GM23338 (cell line): ENCODE measurements at regions not wholly inside any gene's neighbourhood (a gene's known extent, or its start where the extent isn't known, plus 50 kb on each side); places are given as distances from the start of the nearest gene placed in this dataset.

Experiments used
- ATAC-seq: fragments of 200-7000 bp; cut with Tn5 transposase; 3 replicates; pipeline ENCODE4 v1.9.1; 2020
- DNase-seq: peaks from one replicate; pipeline ENCODE4 v3.0.0-alpha.2; 2015; ENCODE audit warnings: low spot score
- H2AFZ ChIP-seq: fragments of 200-600 bp; sonication (generic); 2 replicates; pipeline ENCODE4 v1.8.0; 2016; ENCODE audit warnings: antibody characterized with exemption, mild to moderate bottlenecking, moderate library complexity
- H3F3A ChIP-seq: fragments of 200-600 bp; sonication (generic); replicated peaks from 2 replicates; pipeline ENCODE4 v1.8.0; 2017; ENCODE audit warnings: antibody characterized with exemption, mixed run types, low read depth
- H3K27ac ChIP-seq: fragments of 200-600 bp; sonication (generic); 2 replicates; pipeline ENCODE4 v1.6.1; 2016; ENCODE audit warnings: low read depth
- H3K27me3 ChIP-seq: fragments of 200-600 bp; sonication (generic); 2 replicates; pipeline ENCODE4 v1.8.0; 2016; ENCODE audit warnings: mild to moderate bottlenecking, mixed run types, moderate library complexity; ENCODE audit not compliant: insufficient read depth
- H3K36me3 ChIP-seq: fragments of 200-600 bp; sonication (generic); 2 replicates; pipeline ENCODE4 v1.8.0; 2016; ENCODE audit warnings: mild to moderate bottlenecking; ENCODE audit not compliant: insufficient read depth
- H3K4me1 ChIP-seq: fragments of 200-600 bp; sonication (generic); 2 replicates; pipeline ENCODE4 v1.8.0; 2016; ENCODE audit warnings: mild to moderate bottlenecking, moderate library complexity; ENCODE audit not compliant: insufficient read depth
- H3K4me2 ChIP-seq: fragments of 200-600 bp; sonication (generic); 2 replicates; pipeline ENCODE4 v1.7.1; 2017; ENCODE audit warnings: mixed run types
- H3K4me3 ChIP-seq: fragments of 200-600 bp; sonication (generic); 2 replicates; pipeline ENCODE4 v1.6.1; 2016; ENCODE audit warnings: mixed run types
- H3K79me2 ChIP-seq: fragments of 200-600 bp; sonication (generic); replicated peaks from 2 replicates; pipeline ENCODE4 v1.8.0; 2017; ENCODE audit warnings: mild to moderate bottlenecking; ENCODE audit not compliant: insufficient read depth
- H3K9me2 ChIP-seq: fragments of 200-600 bp; sonication (generic); 2 replicates; pipeline ENCODE4 v1.8.0; 2017; ENCODE audit not compliant: insufficient read depth
- H4K20me1 ChIP-seq: fragments of 200-600 bp; sonication (generic); replicated peaks from 2 replicates; pipeline ENCODE4 v1.8.0; 2017; ENCODE audit warnings: mild to moderate bottlenecking; ENCODE audit not compliant: insufficient read depth
- H3K27ac Mint-ChIP-seq: 2 replicates; pipeline ENCODE4 v1.8.0; 2020; ENCODE audit warnings: inconsistent platforms, mild to moderate bottlenecking, moderate library complexity, mixed read lengths
- H3K27me3 Mint-ChIP-seq: 3 replicates; pipeline ENCODE4 v1.8.0; 2022; ENCODE audit warnings: low read depth, mild to moderate bottlenecking, moderate library complexity, mixed read lengths, inconsistent platforms; ENCODE audit not compliant: insufficient read depth, poor library complexity
- H3K36me3 Mint-ChIP-seq: 3 replicates; pipeline ENCODE4 v1.8.0; 2021; ENCODE audit warnings: low read depth, mild to moderate bottlenecking, inconsistent platforms, moderate library complexity, mixed read lengths
- H3K4me1 Mint-ChIP-seq: 3 replicates; pipeline ENCODE4 v1.8.0; 2020; ENCODE audit warnings: mild to moderate bottlenecking, inconsistent platforms, mixed read lengths
- H3K4me3 Mint-ChIP-seq: 3 replicates; pipeline ENCODE4 v1.8.0; 2021; ENCODE audit warnings: moderate library complexity, mild to moderate bottlenecking, inconsistent platforms, mixed read lengths
- H3K9me3 Mint-ChIP-seq: 3 replicates; pipeline ENCODE4 v1.8.0; 2020; ENCODE audit warnings: moderate library complexity, mild to moderate bottlenecking, inconsistent platforms, mixed read lengths
- CREB1 ChIP-seq: fragments of 250-450 bp; sonication (Bioruptor Pico); IDR thresholded peaks from 2 replicates; pipeline ENCODE4 v1.5.0; 2020; ENCODE audit warnings: low read depth, mild to moderate bottlenecking, moderate library complexity
- CTCF ChIP-seq, 2 experiments: fragments of 200-600 bp in 1 of 2; sonication (generic) in 1 of 2; conservative IDR thresholded peaks; 2 replicates each; pipeline versions ENCODE4 v1.5.1 to v1.6.1; 2016 to 2017; ENCODE audit warnings: antibody characterized with exemption in 2 of 2, low read depth in 2 of 2, mild to moderate bottlenecking in 2 of 2, moderate library complexity in 1 of 2
- ETS1 ChIP-seq: IDR thresholded peaks from 2 replicates; pipeline ENCODE4 v1.6.1; 2016; ENCODE audit warnings: antibody characterized with exemption
- EZH2 ChIP-seq: fragments of 200-600 bp; sonication (generic); IDR thresholded peaks from one replicate; pipeline ENCODE4 v1.8.0; 2017; ENCODE audit warnings: antibody characterized with exemption, mild to moderate bottlenecking, low read depth; ENCODE audit not compliant: unreplicated experiment
- EZH2phosphoT487 ChIP-seq: fragments of 200-600 bp; sonication (generic); IDR thresholded peaks from one replicate; pipeline ENCODE4 v1.8.1; 2018; ENCODE audit warnings: antibody characterized with exemption; ENCODE audit not compliant: unreplicated experiment
- JUNB ChIP-seq: IDR thresholded peaks from one replicate; pipeline ENCODE4 v1.6.1; 2016; ENCODE audit warnings: antibody characterized with exemption; ENCODE audit not compliant: unreplicated experiment
- NANOG ChIP-seq: IDR thresholded peaks from 2 replicates; pipeline ENCODE4 v1.6.1; 2016; ENCODE audit warnings: antibody characterized with exemption, borderline replicate concordance
- POLR2AphosphoS5 ChIP-seq: IDR thresholded peaks from 2 replicates; pipeline ENCODE4 v1.6.1; 2016; ENCODE audit warnings: antibody characterized with exemption, low read depth
- STAT1 ChIP-seq: IDR thresholded peaks from one replicate; pipeline ENCODE4 v1.6.1; 2016; ENCODE audit warnings: antibody characterized with exemption; ENCODE audit not compliant: unreplicated experiment
- ZNF114 ChIP-seq: fragments of 250-450 bp; sonication (Bioruptor Pico); IDR thresholded peaks from 2 replicates; pipeline ENCODE4 v1.5.0; 2020; ENCODE audit warnings: mild to moderate bottlenecking, moderate library complexity
- ZNF331 ChIP-seq: fragments of 250-450 bp; sonication (Bioruptor Pico); IDR thresholded peaks from 2 replicates; pipeline ENCODE4 v1.5.0; 2020; ENCODE audit warnings: low read depth, mild to moderate bottlenecking, moderate library complexity
- TF ChIP-seq, protein P1 (sequence below): fragments of 250-450 bp; sonication (Bioruptor Pico); IDR thresholded peaks from 2 replicates; pipeline ENCODE4 v1.5.0; 2020; ENCODE audit warnings: mild to moderate bottlenecking, moderate library complexity
- TF ChIP-seq, protein P2 (sequence below): IDR thresholded peaks from one replicate; pipeline ENCODE4 v1.6.1; 2018; ENCODE audit warnings: antibody characterized with exemption; ENCODE audit not compliant: unreplicated experiment

- Histone ChIP-seq H3K4me3 (no peak overlapping the region), H3K9me2 (no peaks in the 10 kb centered on the region), H3K4me1 (peaks cover 22% of the 10 kb centered on the region), H3K27ac (no peak overlapping the region), H3K4me2 (no peak overlapping the region), H4K20me1 (no peaks in the 10 kb centered on the region), H3K27me3 (no peaks in the 10 kb centered on the region), H3K36me3 (no peaks in the 10 kb centered on the region), H3K79me2 (no peaks in the 10 kb centered on the region), H3F3A (no peaks in the 10 kb centered on the region), H2AFZ (no peak overlapping the region)
- H3K4me1 Mint-ChIP-seq, result peaks cover 23% of the 10 kb centered on the region
- ATAC-seq, result no peak
- no peaks in the 10 kb centered on the region for H3K36me3 Mint-ChIP-seq
- H3K4me3 Mint-ChIP-seq, result no peak overlapping the region
- TF ChIP-seq NANOG, result no peak
- TF ChIP-seq EZH2phosphoT487, result no peak
- no peak for TF ChIP-seq POLR2AphosphoS5
- no peak for TF ChIP-seq JUNB
- no peak for TF ChIP-seq ZNF114 (CRISPR knock-in tag)
- TF ChIP-seq ZNF331 (CRISPR knock-in tag), result no peak
- TF ChIP-seq, protein P1, sequence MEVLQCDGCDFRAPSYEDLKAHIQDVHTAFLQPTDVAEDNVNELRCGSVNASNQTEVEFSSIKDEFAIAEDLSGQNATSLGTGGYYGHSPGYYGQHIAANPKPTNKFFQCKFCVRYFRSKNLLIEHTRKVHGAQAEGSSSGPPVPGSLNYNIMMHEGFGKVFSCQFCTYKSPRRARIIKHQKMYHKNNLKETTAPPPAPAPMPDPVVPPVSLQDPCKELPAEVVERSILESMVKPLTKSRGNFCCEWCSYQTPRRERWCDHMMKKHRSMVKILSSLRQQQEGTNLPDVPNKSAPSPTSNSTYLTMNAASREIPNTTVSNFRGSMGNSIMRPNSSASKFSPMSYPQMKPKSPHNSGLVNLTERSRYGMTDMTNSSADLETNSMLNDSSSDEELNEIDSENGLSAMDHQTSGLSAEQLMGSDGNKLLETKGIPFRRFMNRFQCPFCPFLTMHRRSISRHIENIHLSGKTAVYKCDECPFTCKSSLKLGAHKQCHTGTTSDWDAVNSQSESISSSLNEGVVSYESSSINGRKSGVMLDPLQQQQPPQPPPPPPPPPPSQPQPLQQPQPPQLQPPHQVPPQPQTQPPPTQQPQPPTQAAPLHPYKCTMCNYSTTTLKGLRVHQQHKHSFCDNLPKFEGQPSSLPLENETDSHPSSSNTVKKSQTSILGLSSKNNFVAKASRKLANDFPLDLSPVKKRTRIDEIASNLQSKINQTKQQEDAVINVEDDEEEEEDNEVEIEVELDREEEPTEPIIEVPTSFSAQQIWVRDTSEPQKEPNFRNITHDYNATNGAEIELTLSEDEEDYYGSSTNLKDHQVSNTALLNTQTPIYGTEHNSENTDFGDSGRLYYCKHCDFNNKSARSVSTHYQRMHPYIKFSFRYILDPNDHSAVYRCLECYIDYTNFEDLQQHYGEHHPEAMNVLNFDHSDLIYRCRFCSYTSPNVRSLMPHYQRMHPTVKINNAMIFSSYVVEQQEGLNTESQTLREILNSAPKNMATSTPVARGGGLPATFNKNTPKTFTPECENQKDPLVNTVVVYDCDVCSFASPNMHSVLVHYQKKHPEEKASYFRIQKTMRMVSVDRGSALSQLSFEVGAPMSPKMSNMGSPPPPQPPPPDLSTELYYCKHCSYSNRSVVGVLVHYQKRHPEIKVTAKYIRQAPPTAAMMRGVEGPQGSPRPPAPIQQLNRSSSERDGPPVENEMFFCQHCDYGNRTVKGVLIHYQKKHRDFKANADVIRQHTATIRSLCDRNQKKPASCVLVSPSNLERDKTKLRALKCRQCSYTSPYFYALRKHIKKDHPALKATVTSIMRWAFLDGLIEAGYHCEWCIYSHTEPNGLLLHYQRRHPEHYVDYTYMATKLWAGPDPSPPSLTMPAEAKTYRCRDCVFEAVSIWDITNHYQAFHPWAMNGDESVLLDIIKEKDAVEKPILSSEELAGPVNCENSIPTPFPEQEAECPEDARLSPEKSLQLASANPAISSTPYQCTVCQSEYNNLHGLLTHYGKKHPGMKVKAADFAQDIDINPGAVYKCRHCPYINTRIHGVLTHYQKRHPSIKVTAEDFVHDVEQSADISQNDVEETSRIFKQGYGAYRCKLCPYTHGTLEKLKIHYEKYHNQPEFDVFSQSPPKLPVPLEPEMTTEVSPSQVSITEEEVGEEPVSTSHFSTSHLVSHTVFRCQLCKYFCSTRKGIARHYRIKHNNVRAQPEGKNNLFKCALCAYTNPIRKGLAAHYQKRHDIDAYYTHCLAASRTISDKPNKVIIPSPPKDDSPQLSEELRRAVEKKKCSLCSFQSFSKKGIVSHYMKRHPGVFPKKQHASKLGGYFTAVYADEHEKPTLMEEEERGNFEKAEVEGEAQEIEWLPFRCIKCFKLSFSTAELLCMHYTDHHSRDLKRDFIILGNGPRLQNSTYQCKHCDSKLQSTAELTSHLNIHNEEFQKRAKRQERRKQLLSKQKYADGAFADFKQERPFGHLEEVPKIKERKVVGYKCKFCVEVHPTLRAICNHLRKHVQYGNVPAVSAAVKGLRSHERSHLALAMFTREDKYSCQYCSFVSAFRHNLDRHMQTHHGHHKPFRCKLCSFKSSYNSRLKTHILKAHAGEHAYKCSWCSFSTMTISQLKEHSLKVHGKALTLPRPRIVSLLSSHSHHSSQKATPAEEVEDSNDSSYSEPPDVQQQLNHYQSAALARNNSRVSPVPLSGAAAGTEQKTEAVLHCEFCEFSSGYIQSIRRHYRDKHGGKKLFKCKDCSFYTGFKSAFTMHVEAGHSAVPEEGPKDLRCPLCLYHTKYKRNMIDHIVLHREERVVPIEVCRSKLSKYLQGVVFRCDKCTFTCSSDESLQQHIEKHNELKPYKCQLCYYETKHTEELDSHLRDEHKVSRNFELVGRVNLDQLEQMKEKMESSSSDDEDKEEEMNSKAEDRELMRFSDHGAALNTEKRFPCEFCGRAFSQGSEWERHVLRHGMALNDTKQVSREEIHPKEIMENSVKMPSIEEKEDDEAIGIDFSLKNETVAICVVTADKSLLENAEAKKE, result no peak
- TF ChIP-seq CREB1, result no peak
- TF ChIP-seq, protein P2, sequence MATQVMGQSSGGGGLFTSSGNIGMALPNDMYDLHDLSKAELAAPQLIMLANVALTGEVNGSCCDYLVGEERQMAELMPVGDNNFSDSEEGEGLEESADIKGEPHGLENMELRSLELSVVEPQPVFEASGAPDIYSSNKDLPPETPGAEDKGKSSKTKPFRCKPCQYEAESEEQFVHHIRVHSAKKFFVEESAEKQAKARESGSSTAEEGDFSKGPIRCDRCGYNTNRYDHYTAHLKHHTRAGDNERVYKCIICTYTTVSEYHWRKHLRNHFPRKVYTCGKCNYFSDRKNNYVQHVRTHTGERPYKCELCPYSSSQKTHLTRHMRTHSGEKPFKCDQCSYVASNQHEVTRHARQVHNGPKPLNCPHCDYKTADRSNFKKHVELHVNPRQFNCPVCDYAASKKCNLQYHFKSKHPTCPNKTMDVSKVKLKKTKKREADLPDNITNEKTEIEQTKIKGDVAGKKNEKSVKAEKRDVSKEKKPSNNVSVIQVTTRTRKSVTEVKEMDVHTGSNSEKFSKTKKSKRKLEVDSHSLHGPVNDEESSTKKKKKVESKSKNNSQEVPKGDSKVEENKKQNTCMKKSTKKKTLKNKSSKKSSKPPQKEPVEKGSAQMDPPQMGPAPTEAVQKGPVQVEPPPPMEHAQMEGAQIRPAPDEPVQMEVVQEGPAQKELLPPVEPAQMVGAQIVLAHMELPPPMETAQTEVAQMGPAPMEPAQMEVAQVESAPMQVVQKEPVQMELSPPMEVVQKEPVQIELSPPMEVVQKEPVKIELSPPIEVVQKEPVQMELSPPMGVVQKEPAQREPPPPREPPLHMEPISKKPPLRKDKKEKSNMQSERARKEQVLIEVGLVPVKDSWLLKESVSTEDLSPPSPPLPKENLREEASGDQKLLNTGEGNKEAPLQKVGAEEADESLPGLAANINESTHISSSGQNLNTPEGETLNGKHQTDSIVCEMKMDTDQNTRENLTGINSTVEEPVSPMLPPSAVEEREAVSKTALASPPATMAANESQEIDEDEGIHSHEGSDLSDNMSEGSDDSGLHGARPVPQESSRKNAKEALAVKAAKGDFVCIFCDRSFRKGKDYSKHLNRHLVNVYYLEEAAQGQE, result no peak
- no peak for TF ChIP-seq ETS1
- TF ChIP-seq CTCF (conservative IDR thresholded peaks at IDR 0.05; ENCODE audit: low read depth in 2 of 2), result no peak
- no peak for TF ChIP-seq EZH2
- no peak for TF ChIP-seq STAT1
- no peaks in the 10 kb centered on the region for H3K9me3 Mint-ChIP-seq
- DNase-seq, result no peak
- H3K27me3 Mint-ChIP-seq, result no peaks in the 10 kb centered on the region
- no peak overlapping the region for H3K27ac Mint-ChIP-seq
Observed at GRCh38 chr14:58752289-58752688, 114.5 kb downstream of the DACT1 start.
